NCI-H69 (cell line): ENCODE measurements at regions not wholly inside any gene's neighbourhood (a gene's known extent, or its start where the extent isn't known, plus 50 kb on each side); places are given as distances from the start of the nearest gene placed in this dataset.
"Not testable (repeated sequence)": the region's sequence is repeated elsewhere in the genome, so short reads cannot be mapped to it uniquely, and the experiment has no call there.

Experiments used
- DNase-seq: peaks from one replicate; lab custom pipeline; 2025; lab: John Stamatoyannopoulos, UW

DNA sequence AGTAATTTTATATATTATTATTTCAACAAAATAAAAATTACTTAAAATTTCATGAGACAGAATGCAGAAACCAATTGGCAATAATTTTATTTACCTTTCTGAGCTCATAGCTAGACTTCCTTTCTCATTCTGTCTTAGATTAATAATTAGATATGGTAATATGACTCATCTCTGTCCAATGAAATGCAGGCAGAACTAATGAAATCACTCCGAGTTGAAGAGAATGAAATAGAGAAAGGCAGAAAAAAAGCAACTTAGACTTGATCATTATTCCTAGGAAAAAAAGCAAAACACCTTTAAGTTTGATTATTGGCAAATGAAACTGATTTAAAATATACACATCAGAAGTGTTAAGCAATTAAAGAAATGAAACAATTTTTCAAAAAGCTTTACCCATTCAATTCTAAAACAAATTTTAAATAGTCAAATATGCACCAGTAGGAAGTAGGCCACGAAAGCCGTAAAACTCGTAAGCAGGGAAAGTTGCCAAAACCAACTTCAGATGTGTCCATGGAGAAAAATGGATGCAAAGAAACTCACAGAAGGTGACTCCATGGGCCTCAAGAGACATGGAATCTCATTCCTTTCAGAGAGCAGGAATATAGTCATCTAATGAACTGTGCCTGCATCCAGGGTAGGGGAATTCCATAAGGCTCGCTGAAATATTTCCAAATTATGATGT, 293.8 kb upstream of the RGS17 start:
- DNase-seq: peak; percentile 3

- no peak for DNase-seq
Measured at GRCh38 chr6:153412519-153412918, 281.4 kb upstream of the RGS17 start.

- DNase-seq: no peak
Measured at GRCh38 chr6:153411070-153411648, 280.1 kb upstream of the RGS17 start.

DNA sequence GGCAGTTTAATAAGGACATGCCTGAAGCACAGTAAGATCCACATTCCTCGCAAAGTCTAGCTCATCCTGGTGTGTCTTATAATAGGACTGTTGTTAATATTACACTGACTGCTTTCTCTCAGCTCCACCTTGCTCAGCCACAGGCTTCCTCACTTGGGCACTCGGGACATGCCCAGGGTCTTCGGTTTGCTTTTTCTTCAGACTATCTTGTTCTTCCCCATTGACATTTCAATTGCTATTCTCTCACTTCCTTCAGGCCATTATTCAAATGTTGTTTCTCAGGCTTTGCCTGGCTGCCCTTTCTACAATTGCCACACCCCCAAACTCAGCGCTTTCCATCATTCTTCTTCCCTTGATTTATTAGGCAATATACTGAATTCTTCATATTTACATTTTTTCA, 274.8 kb upstream of the RGS17 start:
- no peak for DNase-seq

- peak; percentile 75 for DNase-seq
Measured at GRCh38 chr6:153401751-153402150, 270.7 kb upstream of the RGS17 start.

DNA sequence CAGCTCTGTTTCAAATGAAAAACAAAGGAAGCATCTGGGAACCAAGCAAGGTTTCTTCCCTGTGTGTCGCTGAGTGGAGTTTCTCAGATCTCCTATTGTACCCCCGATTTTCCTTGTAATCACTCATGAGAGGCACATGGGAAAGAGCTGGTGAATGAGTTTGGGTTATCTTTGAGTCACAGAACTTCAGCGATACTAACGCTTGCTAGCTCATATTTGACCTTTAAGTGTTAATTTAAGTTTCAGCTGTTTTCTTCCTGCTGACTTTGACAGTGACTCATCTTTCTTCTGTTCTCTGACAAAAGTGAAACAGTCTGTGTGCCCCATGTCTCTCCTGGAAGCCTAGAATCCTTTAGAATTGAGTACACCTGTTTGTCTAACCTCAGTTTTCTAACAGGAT, 261.1 kb upstream of the RGS17 start:
- no peak for DNase-seq

- DNase-seq: no peak
Measured at GRCh38 chr6:153373869-153374268, 242.8 kb upstream of the RGS17 start.

DNA sequence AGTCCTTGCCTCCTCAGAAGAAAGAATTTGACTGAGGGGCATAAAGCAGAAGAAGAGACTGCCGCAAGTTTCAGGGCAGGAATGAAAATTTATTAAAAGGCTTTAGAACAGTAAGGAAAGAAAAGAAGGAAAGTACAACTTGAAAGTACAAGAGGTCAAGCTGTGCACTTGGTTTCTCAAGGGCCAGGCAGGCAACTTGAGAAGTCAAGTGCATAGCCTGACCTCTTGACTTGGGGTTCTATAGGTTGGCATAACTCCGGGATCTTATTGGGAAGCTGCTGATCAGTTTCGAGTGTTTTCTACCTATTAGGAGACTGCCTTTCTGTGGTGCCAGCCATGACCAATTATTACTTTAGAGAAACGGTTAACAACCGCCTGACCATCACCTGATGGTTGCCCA, 237.0 kb upstream of the RGS17 start:
- no peak for DNase-seq

DNA sequence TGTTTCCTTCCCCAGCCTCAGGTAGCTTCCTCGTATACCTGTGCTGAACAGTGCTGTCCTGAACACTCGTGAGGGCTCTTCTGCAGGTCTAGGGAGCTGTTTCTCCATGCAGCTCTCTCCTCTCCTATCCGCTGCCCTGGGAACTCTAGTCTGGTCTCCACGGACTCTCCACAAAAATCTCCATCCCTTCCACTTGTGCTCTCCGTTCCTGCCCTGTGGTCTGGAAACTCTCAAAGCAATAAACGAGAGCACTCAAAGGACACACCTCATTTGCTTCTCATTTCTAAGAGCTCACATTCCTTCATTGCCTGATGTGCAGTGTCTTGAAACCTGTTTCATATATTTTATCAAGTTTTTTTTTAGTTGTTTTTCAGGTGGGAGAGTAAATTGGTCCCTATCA, 235.9 kb upstream of the RGS17 start:
- no peak for DNase-seq

GRCh38 chr6:153357391-153357790, 226.3 kb upstream of the RGS17 start:
- no peak for DNase-seq

- no peak for DNase-seq
Measured at GRCh38 chr6:153340568-153340967, 209.5 kb upstream of the RGS17 start.

DNA sequence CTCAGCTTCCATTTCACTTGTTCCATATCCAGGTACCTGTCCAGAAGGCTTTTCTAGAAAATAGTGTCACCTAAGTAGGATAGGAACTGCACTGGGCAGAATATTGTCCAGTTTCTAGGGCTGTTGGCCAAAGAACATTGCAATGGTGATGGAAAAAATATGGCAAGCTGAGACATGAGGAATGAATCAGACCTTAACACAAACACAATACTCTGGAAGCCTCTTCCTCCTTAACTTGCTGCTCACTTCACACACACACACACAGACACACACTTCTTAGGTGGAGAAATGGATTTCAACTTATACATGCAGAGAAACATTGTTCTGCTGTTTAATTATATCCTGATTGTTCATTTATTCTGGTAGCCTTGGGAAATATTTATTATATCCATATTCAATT, 203.0 kb upstream of the RGS17 start:
- DNase-seq: no peak

- not testable (repeated sequence) for DNase-seq
Measured at GRCh38 chr6:153331221-153331620, 200.1 kb upstream of the RGS17 start.

GRCh38 chr6:153328194-153328593, 197.1 kb upstream of the RGS17 start:
- DNase-seq: no peak

- DNase-seq: no peak
Measured at GRCh38 chr6:153325661-153326060, 194.6 kb upstream of the RGS17 start.

DNA sequence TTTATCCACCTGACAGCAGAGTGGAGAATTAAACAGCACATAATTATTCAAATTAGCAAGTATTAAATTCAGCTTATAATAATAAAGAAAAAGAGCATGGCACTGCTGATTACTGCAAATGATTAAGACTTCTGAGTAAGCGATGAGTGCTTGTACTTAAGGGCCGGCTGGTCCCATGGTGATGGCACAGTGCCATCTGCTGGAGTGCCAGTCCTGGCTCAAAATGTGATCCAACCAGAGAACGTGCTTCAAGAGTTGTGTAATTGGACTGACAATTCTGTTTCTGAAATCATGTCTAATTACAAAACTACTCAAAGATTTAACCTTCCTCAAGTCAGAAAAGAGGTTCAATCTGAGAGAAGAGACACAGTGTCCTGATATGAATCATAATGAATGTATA, 181.6 kb upstream of the RGS17 start:
- peak; percentile 76 for DNase-seq

GRCh38 chr6:153309651-153310050, 178.6 kb upstream of the RGS17 start:
- DNase-seq: no peak

DNA sequence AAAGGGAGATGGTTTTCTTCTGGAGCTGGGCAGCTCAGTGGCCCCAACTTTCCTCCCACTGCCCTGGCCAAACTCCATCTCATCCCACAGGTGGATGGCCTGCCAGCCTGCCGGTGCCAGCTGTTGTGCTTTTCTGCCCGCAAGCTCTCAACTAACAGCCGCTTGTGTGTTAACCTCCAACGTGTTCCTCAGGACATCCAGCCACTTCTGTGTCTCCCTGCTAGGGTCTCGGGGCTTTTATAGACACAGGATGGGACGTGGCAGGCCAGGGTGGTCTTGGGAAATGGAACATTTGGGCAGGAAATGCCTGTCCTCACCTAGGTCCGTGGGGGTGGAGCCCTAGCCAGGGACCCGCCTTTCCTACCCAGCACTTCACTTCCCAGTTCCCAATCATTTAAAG, 171.1 kb upstream of the RGS17 start:
- peak; percentile 30 for DNase-seq

GRCh38 chr6:153301602-153302001, 170.5 kb upstream of the RGS17 start:
- peak; percentile 36 for DNase-seq

DNA sequence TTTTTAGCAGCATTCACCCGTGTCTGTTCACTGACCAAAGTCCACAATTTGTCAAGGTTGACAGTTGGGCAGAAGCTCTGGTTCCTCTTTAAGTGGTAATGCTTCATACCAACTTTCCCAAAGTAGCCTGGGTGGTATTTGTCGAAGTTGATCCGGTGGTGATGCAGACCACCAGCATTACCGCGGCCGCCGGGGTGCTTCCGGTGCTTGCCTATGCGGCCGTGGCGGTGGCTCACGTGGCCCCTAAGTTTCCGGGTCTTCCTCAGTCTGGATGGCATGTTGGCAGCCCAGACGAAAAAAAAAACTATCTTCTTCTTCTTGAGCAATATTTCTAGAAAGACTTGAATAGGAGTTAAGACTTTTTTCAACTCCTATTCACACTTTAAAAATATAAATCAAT, 151.4 kb upstream of the RGS17 start:
- DNase-seq: not testable (repeated sequence)

- no peak for DNase-seq
Measured at GRCh38 chr6:153275997-153276396, 144.9 kb upstream of the RGS17 start.

DNA sequence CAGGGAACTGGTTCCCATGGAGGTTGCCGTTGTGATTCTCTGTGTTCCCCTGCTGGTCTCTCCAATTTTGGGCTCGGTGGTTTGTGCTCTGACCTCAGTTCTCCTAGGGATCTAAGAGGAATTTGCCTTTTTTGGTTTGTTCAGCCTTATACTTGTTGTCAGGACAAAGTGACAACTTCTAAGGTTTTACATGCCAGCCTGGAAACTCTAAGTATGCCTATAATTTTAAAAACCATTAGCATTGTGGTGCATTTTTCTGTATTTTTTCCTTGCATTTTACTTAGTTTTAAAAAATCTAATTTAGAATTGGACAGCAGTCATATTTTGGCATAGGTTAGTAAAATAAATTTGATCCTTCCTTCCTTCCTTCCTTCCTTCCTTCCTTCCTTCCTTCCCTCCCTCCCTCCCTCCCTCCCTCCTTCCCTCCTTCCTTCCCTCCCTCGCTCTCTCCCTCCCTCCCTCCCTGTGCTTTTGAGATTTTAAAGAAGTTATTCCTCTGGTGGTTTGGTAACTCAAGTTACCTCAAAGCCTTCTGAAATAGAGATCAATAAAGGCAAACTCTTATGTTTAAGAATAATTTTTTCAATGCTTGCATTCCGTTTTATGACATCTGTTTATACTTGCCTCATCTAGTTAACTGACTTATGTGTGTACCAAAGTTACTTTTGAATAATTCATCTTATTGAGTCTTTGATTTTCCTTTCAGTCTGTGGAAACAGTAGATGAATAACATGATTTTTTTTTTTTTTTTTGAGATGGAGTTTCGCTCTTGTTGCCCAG, 141.3 kb upstream of the RGS17 start:
- DNase-seq: no peak

- no peak for DNase-seq
Measured at GRCh38 chr6:153263489-153263888, 132.4 kb upstream of the RGS17 start.
